PC-3 (cell line): ENCODE measurements at regions not wholly inside any gene's neighbourhood (a gene's known extent, or its start where the extent isn't known, plus 50 kb on each side); places are given as distances from the start of the nearest gene placed in this dataset.

Source experiments
- ATAC-seq: fragments of 200-7000 bp; cut with Tn5 transposase; 2 replicates; pipeline ENCODE4 v1.9.1; 2020; ENCODE audit warnings: mild to moderate bottlenecking, moderate library complexity
- BruUV-seq: library from RNA; stranded (reverse); fragments of 400-500 nt; replicated peaks from 2 replicates; lab custom pipeline; 2021; lab: Mats Ljungman, UMichigan
- CTCF ChIA-PET: fragments of 300-600 bp; sonication (Branson Sonifier 250); formaldehyde crosslinking; loops from one replicate; lab custom pipeline; 2022; ENCODE audit warnings: antibody characterized with exemption; lab: Charles Lee
- POLR2A ChIA-PET: fragments of 300-600 bp; sonication (Branson Sonifier 250); formaldehyde crosslinking; loops from one replicate; lab custom pipeline; 2022; ENCODE audit warnings: antibody characterized with exemption; ENCODE audit not compliant: unreplicated experiment; lab: Charles Lee
- DNase-seq: peaks from one replicate; pipeline ENCODE4 v3.0.0-alpha.2; 2015
- H2AFZ ChIP-seq: fragments of 300-600 bp; sonication (generic); 2 replicates; pipeline ENCODE4 v1.6.0; 2016; ENCODE audit warnings: antibody characterized with exemption, low read length
- H3F3A ChIP-seq: fragments of 300-600 bp; sonication (generic); one replicate; pipeline ENCODE4 v1.6.0; 2017; ENCODE audit warnings: antibody characterized with exemption, low read length, control low read depth, mild to moderate bottlenecking; ENCODE audit not compliant: unreplicated experiment
- H3K27ac ChIP-seq: fragments of 300-600 bp; sonication (generic); 2 replicates; pipeline ENCODE4 v1.5.1; 2016; ENCODE audit warnings: mild to moderate bottlenecking, low read length
- H3K27me3 ChIP-seq: fragments of 300-600 bp; sonication (generic); 2 replicates; pipeline ENCODE4 v1.6.1; 2016; ENCODE audit warnings: low read length, mixed read lengths
- H3K36me3 ChIP-seq: fragments of 300-600 bp; sonication (generic); 2 replicates; pipeline ENCODE4 v1.6.1; 2016; ENCODE audit warnings: low read depth, mixed run types, low read length, mixed read lengths
- H3K4me1 ChIP-seq: fragments of 300-600 bp; sonication (generic); 2 replicates; pipeline ENCODE4 v1.5.1; 2016; ENCODE audit warnings: low read length; ENCODE audit not compliant: insufficient read depth
- H3K4me2 ChIP-seq: fragments of 300-600 bp; sonication (generic); 2 replicates; pipeline ENCODE4 v1.6.0; 2016; ENCODE audit warnings: low read length
- H3K4me3 ChIP-seq: fragments of 300-600 bp; sonication (generic); 2 replicates; pipeline ENCODE4 v1.5.1; 2016; ENCODE audit warnings: mild to moderate bottlenecking, low read length, mixed read lengths
- H3K79me2 ChIP-seq: fragments of 300-600 bp; sonication (generic); 2 replicates; pipeline ENCODE4 v1.6.1; 2017; ENCODE audit warnings: low read length, mixed read lengths
- H3K9ac ChIP-seq: fragments of 300-600 bp; sonication (generic); 2 replicates; pipeline ENCODE4 v1.6.0; 2016; ENCODE audit warnings: mild to moderate bottlenecking, low read length
- H3K9me2 ChIP-seq: fragments of 300-600 bp; sonication (generic); replicated peaks from 2 replicates; pipeline ENCODE4 v1.6.1; 2016; ENCODE audit warnings: mixed run types, low read length, mixed read lengths
- H3K9me3 ChIP-seq: fragments of 300-600 bp; sonication (generic); 2 replicates; pipeline ENCODE4 v1.6.1; 2016; ENCODE audit warnings: low read length, mixed read lengths
- H4K20me1 ChIP-seq: fragments of 300-600 bp; sonication (generic); 2 replicates; pipeline ENCODE4 v1.6.1; 2016; ENCODE audit warnings: low read length, mixed read lengths
- EZH2 ChIP-seq: fragments of 300-600 bp; sonication (generic); IDR thresholded peaks from one replicate; pipeline ENCODE4 v1.6.1; 2017; ENCODE audit warnings: antibody characterized with exemption, mild to moderate bottlenecking, low read length; ENCODE audit not compliant: unreplicated experiment
- EZH2phosphoT487 ChIP-seq: fragments of 300-600 bp; sonication (generic); IDR thresholded peaks from 2 replicates; pipeline ENCODE4 v1.6.1; 2018; ENCODE audit warnings: mild to moderate bottlenecking, antibody characterized with exemption, low read length, borderline replicate concordance
- intact Hi-C: fragments of 100-400 bp; cut with micrococcal nuclease; formaldehyde crosslinking; loops from 2 replicates; pipeline ENCODE4 v1.9.0; 2023
- TF ChIP-seq, protein P1 (sequence below): fragments of 300-600 bp; sonication (generic); conservative IDR thresholded peaks from 2 replicates; pipeline ENCODE4 v1.5.1; 2017; ENCODE audit warnings: antibody characterized with exemption, low read depth, mild to moderate bottlenecking, low read length

DNA sequence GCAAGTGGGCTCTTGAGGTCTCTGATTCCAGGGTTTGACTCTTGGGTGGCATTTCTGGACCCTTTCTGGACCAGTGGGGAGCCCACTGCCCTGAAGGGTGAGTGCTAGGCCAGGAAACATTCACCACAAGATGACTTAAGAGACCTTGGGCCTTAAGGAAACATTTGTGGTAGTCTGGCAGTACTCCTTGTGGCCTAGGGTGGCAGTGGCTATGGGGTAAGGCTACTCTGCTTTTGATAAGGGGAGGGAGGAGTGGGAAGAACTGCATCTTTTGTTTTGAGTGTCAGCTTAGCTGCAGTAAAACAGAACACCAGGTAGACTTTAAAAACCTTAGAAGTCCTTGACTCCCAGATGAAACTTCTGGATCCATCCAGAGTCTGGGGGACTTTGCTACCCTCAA lies 529.3 kb upstream of the LRRC7 start:
- Histone ChIP-seq H3K36me3 (no peaks in the 10 kb centered on the region), H2AFZ (no peak overlapping the region), H3K4me2 (no peak overlapping the region), H3K27ac (no peak overlapping the region), H3K4me1 (no peaks in the 10 kb centered on the region), H3K4me3 (no peak overlapping the region), H3K9me3 (no peaks in the 10 kb centered on the region), H3K9ac (no peak overlapping the region), H4K20me1 (no peaks in the 10 kb centered on the region), H3K9me2 (no peaks in the 10 kb centered on the region), H3K79me2 (no peaks in the 10 kb centered on the region), H3K27me3 (no peaks in the 10 kb centered on the region), H3F3A (no peaks in the 10 kb centered on the region)
- BruUV-seq, result no TSS peak
- intact Hi-C loops, result no loop called here
- ChIA-PET POLR2A (no interaction called here), CTCF (no interaction called here)
- ATAC-seq (no peak), DNase-seq (no peak)
- TF ChIP-seq EZH2 (no peak), EZH2phosphoT487 (no peak)
- TF ChIP-seq, protein P1, sequence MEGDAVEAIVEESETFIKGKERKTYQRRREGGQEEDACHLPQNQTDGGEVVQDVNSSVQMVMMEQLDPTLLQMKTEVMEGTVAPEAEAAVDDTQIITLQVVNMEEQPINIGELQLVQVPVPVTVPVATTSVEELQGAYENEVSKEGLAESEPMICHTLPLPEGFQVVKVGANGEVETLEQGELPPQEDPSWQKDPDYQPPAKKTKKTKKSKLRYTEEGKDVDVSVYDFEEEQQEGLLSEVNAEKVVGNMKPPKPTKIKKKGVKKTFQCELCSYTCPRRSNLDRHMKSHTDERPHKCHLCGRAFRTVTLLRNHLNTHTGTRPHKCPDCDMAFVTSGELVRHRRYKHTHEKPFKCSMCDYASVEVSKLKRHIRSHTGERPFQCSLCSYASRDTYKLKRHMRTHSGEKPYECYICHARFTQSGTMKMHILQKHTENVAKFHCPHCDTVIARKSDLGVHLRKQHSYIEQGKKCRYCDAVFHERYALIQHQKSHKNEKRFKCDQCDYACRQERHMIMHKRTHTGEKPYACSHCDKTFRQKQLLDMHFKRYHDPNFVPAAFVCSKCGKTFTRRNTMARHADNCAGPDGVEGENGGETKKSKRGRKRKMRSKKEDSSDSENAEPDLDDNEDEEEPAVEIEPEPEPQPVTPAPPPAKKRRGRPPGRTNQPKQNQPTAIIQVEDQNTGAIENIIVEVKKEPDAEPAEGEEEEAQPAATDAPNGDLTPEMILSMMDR, result no peak

DNA sequence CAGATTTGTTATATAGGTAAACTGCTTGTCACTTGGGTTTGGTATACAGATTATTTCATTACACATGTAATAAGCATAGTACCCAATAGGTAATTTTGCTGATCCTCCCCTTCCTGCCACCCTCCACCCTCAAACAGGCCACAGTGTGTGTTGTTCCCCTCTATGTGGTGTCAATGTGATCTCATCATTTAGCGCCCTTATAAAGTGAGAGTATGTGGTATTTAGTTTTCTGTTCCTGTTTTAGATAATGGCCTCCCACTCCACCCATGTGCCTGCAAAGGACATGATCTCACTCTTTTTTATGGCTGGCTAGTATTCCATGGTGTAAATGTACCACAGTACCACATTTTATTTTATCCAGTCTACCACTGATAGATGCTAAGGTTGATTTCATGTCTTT lies 522.1 kb upstream of the LRRC7 start:
- H3K36me3 ChIP-seq, result no peaks in the 10 kb centered on the region
- no peaks in the 10 kb centered on the region for H3K4me1 ChIP-seq
- intact Hi-C loops, result no loop called here
- DNase-seq (no peak), ATAC-seq (no peak)
- no peak overlapping the region for H3K4me3 ChIP-seq
- no peaks in the 10 kb centered on the region for H3K79me2 ChIP-seq
- ChIA-PET POLR2A (no interaction called here), CTCF (no interaction called here)
- H3F3A ChIP-seq, result no peaks in the 10 kb centered on the region
- TF ChIP-seq, protein P1, result no peak
- no peak for TF ChIP-seq EZH2
- TF ChIP-seq EZH2phosphoT487, result no peak
- H2AFZ ChIP-seq, result no peak overlapping the region
- no peak overlapping the region for H3K4me2 ChIP-seq
- no peak overlapping the region for H3K9ac ChIP-seq
- no peaks in the 10 kb centered on the region for H3K9me2 ChIP-seq
- no peaks in the 10 kb centered on the region for H3K9me3 ChIP-seq
- H3K27me3 ChIP-seq, result no peaks in the 10 kb centered on the region
- no TSS peak for BruUV-seq
- H4K20me1 ChIP-seq, result no peaks in the 10 kb centered on the region
- H3K27ac ChIP-seq, result no peak overlapping the region

DNA sequence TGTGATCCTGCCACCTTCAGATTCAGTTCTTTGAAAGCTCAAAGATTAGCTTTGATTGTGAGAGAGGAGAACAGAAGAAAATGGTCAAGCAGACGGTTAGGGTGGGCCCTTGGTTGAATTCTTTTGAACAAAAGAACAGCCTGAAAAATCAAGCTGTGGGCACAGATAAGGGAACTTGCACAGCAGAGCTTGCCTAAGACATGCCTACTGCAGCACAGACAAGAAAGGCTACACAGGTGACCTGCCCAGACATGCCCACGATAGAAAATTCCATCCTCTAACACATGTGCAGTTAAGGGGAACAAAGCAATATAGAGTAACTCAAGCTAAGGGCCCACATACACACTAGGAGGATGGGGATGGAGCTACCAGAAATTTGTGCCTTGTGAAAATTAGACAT lies 512.5 kb upstream of the LRRC7 start:
- TF ChIP-seq EZH2phosphoT487 (no peak), EZH2 (no peak)
- TF ChIP-seq, protein P1, result no peak
- Histone ChIP-seq H3K9me3 (no peaks in the 10 kb centered on the region), H3K4me2 (no peak overlapping the region), H2AFZ (no peak overlapping the region), H3K4me3 (no peak overlapping the region), H3K79me2 (no peaks in the 10 kb centered on the region), H4K20me1 (no peaks in the 10 kb centered on the region), H3K9me2 (no peaks in the 10 kb centered on the region), H3K9ac (no peak overlapping the region), H3K27ac (no peak overlapping the region), H3F3A (no peaks in the 10 kb centered on the region), H3K36me3 (no peaks in the 10 kb centered on the region), H3K27me3 (no peaks in the 10 kb centered on the region), H3K4me1 (no peaks in the 10 kb centered on the region)
- CTCF ChIA-PET, result no interaction called here
- intact Hi-C loops, result no loop called here
- no TSS peak for BruUV-seq
- ATAC-seq (no peak), DNase-seq (no peak)
- POLR2A ChIA-PET, result no interaction called here
